Mesothelial cell of epicardium (in vitro differentiated cells): ENCODE measurements at regions not wholly inside any gene's neighbourhood (a gene's known extent, or its start where the extent isn't known, plus 50 kb on each side); places are given as distances from the start of the nearest gene placed in this dataset.
A peak's percentile ranks its signal among the peaks of the same experiment; 100 is the strongest.

Source experiments
- DNase-seq, 2 experiments: peaks; one replicate each; pipeline ENCODE4 v3.0.0; 2021; ENCODE audit warnings: low spot score in 2 of 2; ENCODE audit not compliant: unreplicated experiment in 2 of 2
- H3K27ac Mint-ChIP-seq: 2 replicates; pipeline ENCODE4 v1.8.0; 2021; ENCODE audit warnings: mixed read lengths
- H3K27me3 Mint-ChIP-seq: 2 replicates; pipeline ENCODE4 v1.8.0; 2021; ENCODE audit warnings: low read depth, mixed read lengths
- H3K36me3 Mint-ChIP-seq: 2 replicates; pipeline ENCODE4 v1.8.0; 2021; ENCODE audit warnings: mixed read lengths
- H3K4me1 Mint-ChIP-seq: 2 replicates; pipeline ENCODE4 v1.8.0; 2021; ENCODE audit warnings: mixed read lengths
- H3K4me3 Mint-ChIP-seq: 2 replicates; pipeline ENCODE4 v1.8.0; 2021; ENCODE audit warnings: mild to moderate bottlenecking, moderate library complexity, mixed read lengths
- H3K9me3 Mint-ChIP-seq: 2 replicates; pipeline ENCODE4 v1.8.0; 2021; ENCODE audit warnings: mixed read lengths
- TF ChIP-seq, protein P1 (sequence below): fragments of 200-600 bp; sonication (generic); IDR thresholded peaks from one replicate; pipeline ENCODE4 v1.5.0; 2021; ENCODE audit warnings: antibody characterized with exemption; ENCODE audit not compliant: unreplicated experiment

DNA sequence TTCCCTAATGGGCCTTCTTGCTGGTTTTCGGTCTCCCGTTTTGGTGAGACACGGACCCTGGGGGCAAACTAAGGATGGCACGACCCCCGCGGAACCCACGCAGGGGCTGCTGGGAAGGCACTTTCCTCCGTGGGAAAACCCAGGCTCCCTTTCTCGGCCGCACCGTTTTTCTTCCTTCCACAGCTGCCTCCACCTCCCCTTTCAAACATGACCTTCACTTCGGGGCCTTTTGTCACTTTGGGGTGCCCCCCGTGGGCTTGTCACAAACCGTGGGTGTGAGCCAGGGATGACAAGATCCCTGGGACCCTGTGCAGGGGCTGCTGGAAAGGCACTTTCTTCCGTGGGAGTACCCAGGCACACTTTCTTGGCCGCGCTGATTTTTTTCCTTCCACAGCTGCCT is 268.7 kb downstream of the ALG10 start:
- no peak for DNase-seq
- TF ChIP-seq, protein P1, sequence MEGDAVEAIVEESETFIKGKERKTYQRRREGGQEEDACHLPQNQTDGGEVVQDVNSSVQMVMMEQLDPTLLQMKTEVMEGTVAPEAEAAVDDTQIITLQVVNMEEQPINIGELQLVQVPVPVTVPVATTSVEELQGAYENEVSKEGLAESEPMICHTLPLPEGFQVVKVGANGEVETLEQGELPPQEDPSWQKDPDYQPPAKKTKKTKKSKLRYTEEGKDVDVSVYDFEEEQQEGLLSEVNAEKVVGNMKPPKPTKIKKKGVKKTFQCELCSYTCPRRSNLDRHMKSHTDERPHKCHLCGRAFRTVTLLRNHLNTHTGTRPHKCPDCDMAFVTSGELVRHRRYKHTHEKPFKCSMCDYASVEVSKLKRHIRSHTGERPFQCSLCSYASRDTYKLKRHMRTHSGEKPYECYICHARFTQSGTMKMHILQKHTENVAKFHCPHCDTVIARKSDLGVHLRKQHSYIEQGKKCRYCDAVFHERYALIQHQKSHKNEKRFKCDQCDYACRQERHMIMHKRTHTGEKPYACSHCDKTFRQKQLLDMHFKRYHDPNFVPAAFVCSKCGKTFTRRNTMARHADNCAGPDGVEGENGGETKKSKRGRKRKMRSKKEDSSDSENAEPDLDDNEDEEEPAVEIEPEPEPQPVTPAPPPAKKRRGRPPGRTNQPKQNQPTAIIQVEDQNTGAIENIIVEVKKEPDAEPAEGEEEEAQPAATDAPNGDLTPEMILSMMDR = no peak
- H3K36me3 Mint-ChIP-seq = peaks cover 4% of the 10 kb centered on the region
- no peaks in the 10 kb centered on the region for H3K27me3 Mint-ChIP-seq
- H3K4me1 Mint-ChIP-seq = no peaks in the 10 kb centered on the region
- no peak overlapping the region for H3K4me3 Mint-ChIP-seq
- H3K27ac Mint-ChIP-seq = no peak overlapping the region
- peaks cover 51% of the 10 kb centered on the region for H3K9me3 Mint-ChIP-seq

DNA sequence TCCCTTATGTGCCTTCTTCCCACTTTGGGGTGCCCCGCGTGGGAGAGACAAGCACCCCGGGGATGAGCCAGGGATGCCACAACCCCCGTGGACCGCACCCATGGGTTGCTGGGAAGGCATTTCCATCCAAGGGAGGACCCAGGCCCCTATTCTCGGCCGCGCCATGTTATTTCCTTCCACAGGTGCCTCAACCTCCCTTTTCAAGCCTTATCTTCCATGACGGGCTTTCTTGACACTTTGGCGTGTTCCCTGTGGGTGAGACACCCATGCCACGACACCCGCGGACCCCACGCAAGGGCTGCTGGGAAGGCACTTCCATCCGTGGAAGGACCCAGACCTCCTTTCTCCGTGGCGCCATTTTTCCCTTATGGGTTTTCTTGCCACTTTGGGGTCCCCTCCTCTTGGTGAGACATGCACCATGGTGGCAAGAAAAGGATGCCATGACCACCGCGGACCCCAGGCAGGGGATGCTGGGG is 269.2 kb downstream of the ALG10 start:
- H3K27ac Mint-ChIP-seq = no peak overlapping the region
- no peak overlapping the region for H3K4me3 Mint-ChIP-seq
- H3K36me3 Mint-ChIP-seq = peaks cover 4% of the 10 kb centered on the region
- DNase-seq = no peak
- no peaks in the 10 kb centered on the region for H3K27me3 Mint-ChIP-seq
- TF ChIP-seq, protein P1 = no peak
- H3K9me3 Mint-ChIP-seq = peaks cover 49% of the 10 kb centered on the region
- H3K4me1 Mint-ChIP-seq = no peaks in the 10 kb centered on the region

DNA sequence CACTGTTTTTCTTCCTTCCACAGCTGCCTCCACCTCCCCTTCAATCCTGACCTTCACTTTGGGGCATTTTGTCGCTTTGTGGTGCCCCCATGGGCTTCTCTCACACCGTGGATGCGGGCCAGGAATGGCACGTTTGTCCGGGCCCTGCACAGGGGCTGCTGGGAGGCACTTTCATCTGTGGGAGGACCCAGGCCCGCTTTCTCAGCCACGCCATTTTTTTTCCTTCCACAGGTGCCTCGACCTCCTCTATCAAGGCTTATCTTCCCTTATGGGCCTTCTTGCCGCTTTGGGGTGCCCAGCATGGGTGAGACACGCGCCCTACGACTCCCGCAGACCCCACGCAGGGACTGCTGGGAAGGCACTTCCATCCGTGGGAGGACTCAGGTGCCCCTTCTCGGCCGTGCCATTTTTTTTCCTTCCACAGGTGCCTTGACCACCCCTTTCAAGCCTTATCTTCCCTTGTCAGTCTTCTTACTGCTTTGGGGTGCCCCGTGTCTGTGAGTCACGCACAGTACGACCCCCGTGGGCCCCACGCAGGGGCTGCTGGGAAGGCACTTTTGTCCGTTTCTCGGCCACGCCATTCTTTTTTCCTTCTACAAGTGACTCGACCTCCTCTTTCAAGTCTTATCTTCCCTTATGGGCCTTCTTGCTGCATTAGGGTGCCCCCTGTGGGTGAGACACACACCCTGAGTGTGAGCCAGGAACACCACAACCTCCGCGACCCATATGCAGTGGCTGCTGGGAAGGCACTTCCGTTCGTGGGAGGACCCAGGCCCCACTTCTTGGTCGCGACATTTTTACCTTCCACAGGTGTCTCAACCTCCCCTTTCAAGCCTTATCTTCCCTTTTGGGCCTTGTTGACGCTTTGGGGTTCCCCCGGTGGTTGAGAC is 270.7 kb downstream of the ALG10 start:
- TF ChIP-seq, protein P1 = no peak
- H3K9me3 Mint-ChIP-seq = peaks cover 50% of the 10 kb centered on the region
- no peak overlapping the region for H3K4me3 Mint-ChIP-seq
- DNase-seq = no peak
- H3K36me3 Mint-ChIP-seq = peaks cover 4% of the 10 kb centered on the region
- no peak overlapping the region for H3K27ac Mint-ChIP-seq
- no peaks in the 10 kb centered on the region for H3K4me1 Mint-ChIP-seq
- H3K27me3 Mint-ChIP-seq = no peaks in the 10 kb centered on the region

DNA sequence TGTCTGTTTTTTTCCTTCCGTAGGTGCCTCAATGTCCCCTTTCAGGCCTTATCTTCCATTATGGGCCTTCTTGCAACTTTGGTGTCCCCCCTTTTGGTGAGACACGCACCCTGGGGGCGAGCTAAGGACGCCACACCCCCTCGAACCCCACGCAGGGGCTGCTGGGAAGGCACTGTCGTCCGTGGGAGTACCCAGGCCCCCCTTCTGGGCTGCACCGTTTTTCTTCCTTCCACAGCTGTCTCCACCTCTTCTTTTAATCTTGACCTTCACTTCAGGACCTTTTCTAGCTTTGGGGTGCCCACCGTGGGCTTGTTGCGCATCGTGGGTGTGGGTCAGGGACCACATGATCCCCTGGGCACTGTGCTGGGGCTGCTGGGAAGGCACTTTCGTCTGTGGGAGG is 271.8 kb downstream of the ALG10 start:
- H3K27me3 Mint-ChIP-seq = no peaks in the 10 kb centered on the region
- TF ChIP-seq, protein P1 = no peak
- H3K9me3 Mint-ChIP-seq = peaks cover 59% of the 10 kb centered on the region
- no peak overlapping the region for H3K27ac Mint-ChIP-seq
- DNase-seq = peak in 1 of 2 experiments; percentile 7
- H3K4me3 Mint-ChIP-seq = no peak overlapping the region
- no peaks in the 10 kb centered on the region for H3K4me1 Mint-ChIP-seq
- H3K36me3 Mint-ChIP-seq = peaks cover 3% of the 10 kb centered on the region

DNA sequence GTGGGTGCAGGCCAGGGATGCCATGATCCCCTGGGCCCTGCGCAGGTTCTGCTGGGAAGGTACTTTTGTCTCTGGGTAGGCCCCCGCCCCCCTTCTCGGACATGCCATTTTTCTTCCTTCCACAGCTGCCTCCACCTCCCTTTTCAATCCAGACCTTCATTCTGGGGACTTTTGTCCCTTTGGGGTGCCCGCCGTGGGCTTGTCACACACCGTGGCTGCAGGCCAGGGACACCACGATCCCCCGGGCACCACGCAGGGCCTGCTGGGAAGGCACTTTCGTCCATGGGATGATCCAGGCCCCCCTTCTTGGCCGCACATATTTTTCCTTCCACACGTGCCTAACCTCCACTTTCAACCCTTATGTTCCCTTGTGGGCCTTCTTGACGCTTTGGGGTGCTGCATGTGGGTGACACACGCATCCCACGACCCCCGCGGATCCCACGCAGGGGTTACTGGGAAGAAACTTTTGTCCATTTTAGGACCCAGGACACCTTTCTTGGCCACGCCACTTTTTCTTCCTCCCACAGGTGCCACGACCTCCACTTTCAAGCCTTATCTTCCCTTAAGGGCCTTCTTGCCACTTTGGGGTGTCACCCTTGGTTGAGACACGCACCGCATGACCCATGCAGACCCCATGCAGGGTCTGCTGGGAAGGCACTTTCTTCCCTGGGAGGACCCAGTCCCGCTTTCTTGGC is 272.5 kb downstream of the ALG10 start:
- no peaks in the 10 kb centered on the region for H3K27me3 Mint-ChIP-seq
- H3K9me3 Mint-ChIP-seq = peaks cover 65% of the 10 kb centered on the region
- H3K27ac Mint-ChIP-seq = no peak overlapping the region
- no peak overlapping the region for H3K4me3 Mint-ChIP-seq
- no peaks in the 10 kb centered on the region for H3K4me1 Mint-ChIP-seq
- H3K36me3 Mint-ChIP-seq = peaks cover 3% of the 10 kb centered on the region
- DNase-seq = peak in 1 of 2 experiments; percentile 13
- TF ChIP-seq, protein P1 = no peak
